Peyer's patch (tissue), 4 donors: ENCODE measurements at regions not wholly inside any gene's neighbourhood (a gene's known extent, or its start where the extent isn't known, plus 50 kb on each side); places are given as distances from the start of the nearest gene placed in this dataset.

ENCODE experiments used
- DNase-seq, 3 donors: peaks; one replicate each; pipeline ENCODE4 v3.0.0-alpha.2; 2017 to 2019
- H3K27ac ChIP-seq, 4 donors: fragments of 200-600 bp; sonication (generic); one replicate each; pipeline ENCODE4 v1.5.1; 2016 to 2019
- H3K27me3 ChIP-seq, 2 donors: fragments of 200-600 bp; sonication (generic); one replicate each; pipeline ENCODE4 v1.5.1; 2019
- H3K36me3 ChIP-seq, 3 donors: fragments of 200-600 bp; sonication (generic); one replicate each; pipeline ENCODE4 v1.5.1; 2016 to 2019
- H3K4me1 ChIP-seq, 4 donors: fragments of 200-600 bp; sonication (generic); one replicate each; pipeline ENCODE4 v1.5.1; 2016 to 2019
- H3K4me3 ChIP-seq, 4 donors: fragments of 200-600 bp; sonication (generic); 1 replicate in 3 of 4; 2 replicates in 1 of 4; pipeline ENCODE4 v1.5.1; 2016 to 2019; ENCODE audit warnings: mild to moderate bottlenecking in 1 of 4
- H3K9me3 ChIP-seq, 4 donors: fragments of 200-600 bp; sonication (generic); one replicate each; pipeline ENCODE4 v1.5.1; 2016 to 2019; ENCODE audit warnings: mild to moderate bottlenecking in 1 of 4
- POLR2A ChIP-seq, 2 donors: fragments of 450-650 bp; IDR thresholded peaks; one replicate each; pipeline ENCODE4 v1.5.1; 2017; ENCODE audit warnings: antibody characterized with exemption in 2 of 2, mild to moderate bottlenecking in 2 of 2, moderate library complexity in 2 of 2
- TF ChIP-seq, protein P1 (sequence below), 6 experiments: fragments of 450-650 bp in 4 of 6; fragments of 200-600 bp in 2 of 6; sonication (generic) in 1 of 6; IDR thresholded peaks; one replicate each; pipeline ENCODE4 v1.5.1; 2017 to 2019; ENCODE audit warnings: antibody characterized with exemption in 6 of 6, mild to moderate bottlenecking in 3 of 6, moderate library complexity in 1 of 6

DNA sequence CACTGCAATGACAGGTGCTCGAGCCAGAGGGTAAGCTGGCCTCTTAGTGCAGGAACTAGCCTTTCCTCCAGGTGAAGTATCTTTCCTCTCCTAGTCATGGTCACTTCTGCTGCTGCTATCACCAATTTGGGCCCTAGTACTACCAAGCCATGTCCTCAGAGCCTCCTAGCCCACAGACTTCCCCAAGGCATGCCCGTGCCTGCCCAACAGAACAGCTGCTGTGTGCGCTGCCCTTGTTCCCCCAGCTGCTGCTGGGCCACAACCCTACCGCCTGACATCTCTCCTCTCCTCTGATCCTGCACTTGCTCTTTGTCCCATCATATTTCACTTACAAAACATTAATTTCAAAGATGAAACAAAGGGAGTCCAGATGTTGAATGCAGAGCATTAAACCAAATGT is 168.5 kb upstream of the FREM2 start:
- Histone ChIP-seq H3K9me3 (no peaks in the 10 kb centered on the region), H3K27ac (no peak overlapping the region), H3K4me3 (no peak overlapping the region), H3K27me3 (no peaks in the 10 kb centered on the region), H3K36me3 (no peaks in the 10 kb centered on the region), H3K4me1 (no peaks in the 10 kb centered on the region)
- TF ChIP-seq POLR2A (IDR thresholded peaks at IDR 0.05), result no peak
- TF ChIP-seq, protein P1, sequence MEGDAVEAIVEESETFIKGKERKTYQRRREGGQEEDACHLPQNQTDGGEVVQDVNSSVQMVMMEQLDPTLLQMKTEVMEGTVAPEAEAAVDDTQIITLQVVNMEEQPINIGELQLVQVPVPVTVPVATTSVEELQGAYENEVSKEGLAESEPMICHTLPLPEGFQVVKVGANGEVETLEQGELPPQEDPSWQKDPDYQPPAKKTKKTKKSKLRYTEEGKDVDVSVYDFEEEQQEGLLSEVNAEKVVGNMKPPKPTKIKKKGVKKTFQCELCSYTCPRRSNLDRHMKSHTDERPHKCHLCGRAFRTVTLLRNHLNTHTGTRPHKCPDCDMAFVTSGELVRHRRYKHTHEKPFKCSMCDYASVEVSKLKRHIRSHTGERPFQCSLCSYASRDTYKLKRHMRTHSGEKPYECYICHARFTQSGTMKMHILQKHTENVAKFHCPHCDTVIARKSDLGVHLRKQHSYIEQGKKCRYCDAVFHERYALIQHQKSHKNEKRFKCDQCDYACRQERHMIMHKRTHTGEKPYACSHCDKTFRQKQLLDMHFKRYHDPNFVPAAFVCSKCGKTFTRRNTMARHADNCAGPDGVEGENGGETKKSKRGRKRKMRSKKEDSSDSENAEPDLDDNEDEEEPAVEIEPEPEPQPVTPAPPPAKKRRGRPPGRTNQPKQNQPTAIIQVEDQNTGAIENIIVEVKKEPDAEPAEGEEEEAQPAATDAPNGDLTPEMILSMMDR (IDR thresholded peaks at IDR 0.05), result no peak
- no peak for DNase-seq

DNA sequence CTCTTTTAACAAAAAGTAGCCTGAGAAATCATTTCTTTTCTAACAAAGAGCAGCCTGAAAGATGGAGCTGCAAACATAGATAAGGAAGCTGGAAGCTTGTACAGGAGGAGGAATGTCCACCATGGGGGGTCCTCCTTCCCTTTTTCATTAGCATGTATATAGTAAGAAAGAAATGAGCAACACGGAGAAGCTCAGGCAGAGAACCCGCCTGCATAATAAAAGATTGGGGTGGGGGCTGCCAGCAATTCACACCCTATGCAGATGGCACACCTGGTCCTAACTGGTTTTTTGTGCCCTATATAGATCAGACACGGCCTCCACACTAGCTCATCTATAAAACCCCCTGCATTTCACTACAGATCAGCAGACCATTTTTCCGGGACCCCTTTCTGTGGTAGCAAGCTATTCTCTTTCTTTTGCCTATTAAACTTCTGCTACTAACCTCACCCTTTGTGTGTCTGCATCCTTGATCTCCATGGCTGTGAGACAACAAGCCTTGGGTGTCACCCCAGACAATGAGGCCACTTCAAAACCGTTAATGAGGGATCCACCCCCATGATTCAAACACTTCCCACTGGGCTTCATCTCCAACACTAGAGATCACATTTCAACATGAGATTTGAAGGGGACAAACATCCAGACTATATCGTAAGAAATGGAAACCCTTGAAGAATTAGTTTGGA is 167.5 kb upstream of the FREM2 start:
- Histone ChIP-seq H3K27me3 (no peaks in the 10 kb centered on the region), H3K4me3 (no peak overlapping the region), H3K36me3 (no peaks in the 10 kb centered on the region), H3K4me1 (no peaks in the 10 kb centered on the region), H3K27ac (no peak overlapping the region), H3K9me3 (no peaks in the 10 kb centered on the region)
- no peak for TF ChIP-seq POLR2A (IDR thresholded peaks at IDR 0.05)
- TF ChIP-seq, protein P1 (IDR thresholded peaks at IDR 0.05), result no peak
- DNase-seq, result no peak

DNA sequence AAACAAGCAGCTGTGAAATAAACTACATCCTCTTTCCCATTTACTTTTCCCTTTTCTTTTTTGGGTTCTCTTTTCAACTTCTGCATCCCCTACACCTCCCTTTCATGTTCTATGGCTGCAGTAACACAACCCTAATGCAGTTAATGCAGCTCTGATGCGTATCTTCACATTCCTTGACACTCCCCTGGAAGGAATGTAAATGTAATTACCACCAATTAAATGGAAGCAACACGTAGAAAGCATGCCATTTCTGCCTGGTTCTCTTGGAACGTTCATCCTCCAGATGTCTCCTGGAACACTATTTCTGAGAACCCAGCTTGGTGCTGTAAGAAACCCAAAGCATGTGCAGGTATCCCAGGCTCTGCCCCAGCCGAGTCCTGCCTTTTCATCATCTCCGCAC is 166.8 kb upstream of the FREM2 start:
- TF ChIP-seq, protein P1 (IDR thresholded peaks at IDR 0.05), result no peak
- TF ChIP-seq POLR2A (IDR thresholded peaks at IDR 0.05), result no peak
- Histone ChIP-seq H3K27ac (no peak overlapping the region), H3K9me3 (no peaks in the 10 kb centered on the region), H3K27me3 (no peaks in the 10 kb centered on the region), H3K4me1 (no peaks in the 10 kb centered on the region), H3K4me3 (no peak overlapping the region), H3K36me3 (no peaks in the 10 kb centered on the region)
- no peak for DNase-seq

DNA sequence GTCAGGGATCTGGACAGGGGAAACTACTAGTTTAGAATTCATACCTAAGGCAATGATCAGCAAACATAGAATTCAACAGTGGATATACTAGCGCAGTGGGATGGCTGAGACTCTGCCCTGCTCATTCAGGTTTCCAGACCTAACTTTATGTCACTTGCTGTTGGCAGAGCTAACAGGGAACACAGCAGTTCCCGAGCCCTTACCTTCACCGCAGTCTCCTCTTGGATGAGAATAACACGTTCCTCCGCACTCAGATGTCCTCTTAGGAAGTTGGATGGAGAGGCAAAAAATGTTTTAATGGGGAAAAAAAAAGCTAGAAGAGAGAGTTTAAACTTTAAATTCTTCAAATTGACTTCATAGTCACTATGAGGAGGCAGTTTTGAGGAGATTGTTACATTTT is 159.7 kb upstream of the FREM2 start:
- Histone ChIP-seq H3K4me1 (no peaks in the 10 kb centered on the region), H3K27me3 (no peaks in the 10 kb centered on the region), H3K4me3 (no peak overlapping the region), H3K36me3 (no peaks in the 10 kb centered on the region), H3K27ac (no peak overlapping the region), H3K9me3 (no peaks in the 10 kb centered on the region)
- DNase-seq, result no peak
- TF ChIP-seq, protein P1 (IDR thresholded peaks at IDR 0.05), result no peak
- TF ChIP-seq POLR2A (IDR thresholded peaks at IDR 0.05), result no peak

DNA sequence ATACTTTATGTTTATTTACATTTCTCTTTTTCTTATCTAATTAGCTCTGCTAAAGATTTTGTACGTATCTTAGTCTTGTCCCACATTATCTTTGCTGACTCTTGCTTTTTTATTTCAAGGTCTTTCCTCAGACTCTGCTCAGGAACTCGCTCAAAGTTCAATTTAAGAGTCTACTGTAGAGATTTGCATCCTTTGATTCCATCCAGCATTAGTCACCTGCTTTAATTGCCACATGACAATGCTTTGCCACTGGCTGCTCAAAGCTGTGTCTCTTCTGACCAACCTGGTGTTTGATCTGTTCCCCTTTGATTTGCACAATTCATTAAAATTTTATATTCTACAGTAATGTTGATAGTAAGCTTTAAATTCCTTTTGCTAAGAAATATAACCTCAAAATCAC is 157.9 kb upstream of the FREM2 start:
- H3K4me3 ChIP-seq, result no peak overlapping the region
- no peaks in the 10 kb centered on the region for H3K4me1 ChIP-seq
- TF ChIP-seq POLR2A (IDR thresholded peaks at IDR 0.05), result no peak
- TF ChIP-seq, protein P1 (IDR thresholded peaks at IDR 0.05), result no peak
- H3K36me3 ChIP-seq, result no peaks in the 10 kb centered on the region
- no peaks in the 10 kb centered on the region for H3K27me3 ChIP-seq
- H3K9me3 ChIP-seq, result no peaks in the 10 kb centered on the region
- DNase-seq, result no peak
- no peak overlapping the region for H3K27ac ChIP-seq

DNA sequence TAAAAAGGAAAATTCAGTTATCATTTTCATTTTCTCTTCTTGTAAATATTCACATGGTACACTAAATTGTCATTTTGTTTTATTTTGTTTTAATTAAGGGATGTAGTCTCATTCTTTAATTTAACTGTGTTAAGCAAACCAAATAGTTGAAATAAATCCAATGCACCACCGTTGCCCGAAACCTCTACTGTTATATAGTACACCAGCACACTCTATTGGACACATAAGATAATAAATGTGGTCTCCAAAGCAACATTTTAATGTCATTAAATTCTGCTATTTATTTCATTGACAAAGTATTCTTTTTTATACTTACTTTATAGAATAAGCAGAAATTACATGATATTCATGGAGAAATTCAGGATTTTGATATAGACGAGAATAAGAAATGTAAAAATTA is 156.4 kb upstream of the FREM2 start:
- TF ChIP-seq POLR2A (IDR thresholded peaks at IDR 0.05), result no peak
- TF ChIP-seq, protein P1 (IDR thresholded peaks at IDR 0.05), result peak in 3 of 6 experiments; percentile 27 to 34 (median 29)
- H3K27ac ChIP-seq, result no peak overlapping the region
- DNase-seq, result no peak
- H3K9me3 ChIP-seq, result no peaks in the 10 kb centered on the region
- no peak overlapping the region for H3K4me3 ChIP-seq
- no peaks in the 10 kb centered on the region for H3K36me3 ChIP-seq
- H3K27me3 ChIP-seq, result no peaks in the 10 kb centered on the region
- H3K4me1 ChIP-seq, result no peaks in the 10 kb centered on the region
